Left cardiac atrium (tissue), 4 donors: ENCODE measurements at regions not wholly inside any gene's neighbourhood (a gene's known extent, or its start where the extent isn't known, plus 50 kb on each side); places are given as distances from the start of the nearest gene placed in this dataset.

Experiments used
- ATAC-seq, 2 donors: fragments of 200-7000 bp; cut with Tn5 transposase; one replicate each; pipeline ENCODE4 v1.9.1; 2020; ENCODE audit warnings: mild to moderate bottlenecking in 2 of 2, moderate library complexity in 2 of 2
- DNase-seq: peaks from one replicate; pipeline ENCODE4 v3.0.0-alpha.2; 2020
- intact Hi-C, 2 donors: fragments of 100-400 bp; cut with DNase I; formaldehyde crosslinking; loops; one replicate each; pipeline versions ENCODE4 v1.14.1 to v1.15.1; 2022 to 2023
- donor health status: DM: no; HTN: yes; CAD: no.
- donor health status: DM: no; HTN: yes; CAD: no; lungs with severe emphysema.
- donor health status: DM: yes; HTN: yes; CAD: no.
- donor health status: Dilated cardiomyopathy.

DNA sequence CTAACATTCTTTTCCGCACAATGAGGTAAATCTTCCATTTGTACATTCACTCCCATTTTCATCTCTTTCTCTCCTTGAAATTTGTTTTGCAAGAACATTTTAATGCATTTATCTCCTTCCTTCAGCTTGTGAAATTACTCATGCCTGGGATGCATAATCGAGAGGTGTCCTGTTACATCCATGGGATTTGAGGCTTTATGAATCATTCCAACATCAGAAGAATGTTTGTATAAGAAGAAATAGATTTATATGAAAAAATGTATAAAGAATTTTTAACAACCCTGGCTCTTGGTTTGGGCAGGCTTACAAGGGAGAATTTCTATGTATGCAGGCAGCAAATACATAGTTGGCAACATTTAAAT is 93.2 kb upstream of the MBNL1 start:
- no peak for DNase-seq
- ATAC-seq = peak in 1 of 2 donors; percentile 73
- intact Hi-C loops = no loop called here

DNA sequence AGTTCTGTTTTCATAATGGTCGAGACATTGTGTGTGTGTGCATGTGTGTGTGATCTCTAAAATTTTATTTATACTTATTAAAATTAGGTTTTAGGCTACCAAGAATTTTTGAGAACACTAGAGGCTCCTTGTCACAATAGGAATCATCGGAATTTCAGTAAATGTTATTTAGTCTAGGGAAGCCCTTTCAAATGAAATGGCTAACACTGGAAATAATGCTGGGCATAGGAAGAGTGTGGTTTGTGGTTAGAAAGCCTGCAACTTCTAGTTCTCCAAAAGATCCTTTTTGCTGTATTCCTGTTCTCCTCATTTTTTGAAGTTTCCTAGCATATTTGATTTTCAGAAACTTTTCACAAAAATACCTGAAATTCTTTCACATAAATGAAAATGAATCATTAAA is 92.5 kb upstream of the MBNL1 start:
- DNase-seq = no peak
- ATAC-seq = no peak
- intact Hi-C loops = no loop called here

DNA sequence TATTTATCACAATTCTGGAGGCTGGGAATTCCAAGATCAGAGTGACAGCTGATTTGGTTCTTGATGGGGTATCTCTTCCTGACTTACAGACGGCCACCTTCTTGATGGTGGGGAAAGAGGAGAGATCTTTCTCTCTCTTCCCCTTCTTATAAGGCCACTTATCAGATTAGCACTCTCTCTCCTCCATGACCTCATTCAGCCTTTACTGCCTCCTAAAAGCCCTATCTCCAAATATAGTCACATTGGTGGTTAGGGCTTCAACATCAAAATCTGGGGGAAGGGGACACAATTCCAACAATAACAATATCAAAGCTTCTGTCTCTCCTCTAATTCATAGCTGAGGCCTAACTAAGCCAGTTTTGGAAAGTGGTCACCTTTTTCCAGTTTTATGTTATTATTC is 91.7 kb upstream of the MBNL1 start:
- intact Hi-C loops = no loop called here
- ATAC-seq = no peak
- no peak for DNase-seq

DNA sequence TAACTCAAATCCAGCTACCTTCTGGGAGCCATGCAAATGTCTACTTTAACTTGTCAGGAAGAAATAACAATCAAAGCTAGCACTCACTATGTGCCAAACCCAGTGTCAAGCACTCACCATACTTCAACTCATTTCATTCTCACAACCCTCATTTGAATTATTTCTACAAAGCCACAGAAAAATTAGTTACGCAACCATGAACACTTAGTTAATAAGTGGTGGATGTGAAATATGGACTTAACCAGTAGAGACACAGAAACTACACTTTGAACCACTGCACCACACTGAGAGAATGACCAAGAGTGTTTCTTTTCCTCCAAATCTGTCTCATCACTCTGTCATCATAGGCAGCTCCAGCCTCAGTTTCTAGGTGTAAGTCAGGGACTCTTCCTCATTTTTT is 91.0 kb upstream of the MBNL1 start:
- no peak for DNase-seq
- intact Hi-C loops = no loop called here
- ATAC-seq = no peak

DNA sequence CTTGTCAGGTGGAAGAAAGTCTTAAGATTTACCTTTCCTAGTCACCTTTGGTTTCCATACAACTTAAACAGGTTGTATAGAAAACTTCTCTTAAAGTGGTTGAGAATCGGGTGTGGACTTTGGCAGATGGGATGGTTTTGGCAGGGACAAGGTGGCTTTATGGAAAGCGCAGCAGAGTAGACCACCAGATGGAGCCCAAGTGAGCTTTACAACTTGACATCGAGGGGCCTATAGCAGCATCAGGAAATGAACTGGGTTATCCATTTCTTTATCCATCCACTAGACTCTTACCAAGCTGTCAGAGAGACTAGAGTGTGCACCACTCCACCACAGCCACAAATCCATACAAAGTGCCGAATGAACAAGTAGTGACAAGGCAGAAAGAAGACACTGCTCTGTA is 85.3 kb upstream of the MBNL1 start:
- ATAC-seq = peak; percentile 67 to 79
- intact Hi-C loops = loop anchor here in 1 of 2 donors (5.0 to 10.0 kb wide), 2 partner anchors 261 to 289 kb away; no protein-coding TSS in a partner anchor
- peak; percentile 43 for DNase-seq

DNA sequence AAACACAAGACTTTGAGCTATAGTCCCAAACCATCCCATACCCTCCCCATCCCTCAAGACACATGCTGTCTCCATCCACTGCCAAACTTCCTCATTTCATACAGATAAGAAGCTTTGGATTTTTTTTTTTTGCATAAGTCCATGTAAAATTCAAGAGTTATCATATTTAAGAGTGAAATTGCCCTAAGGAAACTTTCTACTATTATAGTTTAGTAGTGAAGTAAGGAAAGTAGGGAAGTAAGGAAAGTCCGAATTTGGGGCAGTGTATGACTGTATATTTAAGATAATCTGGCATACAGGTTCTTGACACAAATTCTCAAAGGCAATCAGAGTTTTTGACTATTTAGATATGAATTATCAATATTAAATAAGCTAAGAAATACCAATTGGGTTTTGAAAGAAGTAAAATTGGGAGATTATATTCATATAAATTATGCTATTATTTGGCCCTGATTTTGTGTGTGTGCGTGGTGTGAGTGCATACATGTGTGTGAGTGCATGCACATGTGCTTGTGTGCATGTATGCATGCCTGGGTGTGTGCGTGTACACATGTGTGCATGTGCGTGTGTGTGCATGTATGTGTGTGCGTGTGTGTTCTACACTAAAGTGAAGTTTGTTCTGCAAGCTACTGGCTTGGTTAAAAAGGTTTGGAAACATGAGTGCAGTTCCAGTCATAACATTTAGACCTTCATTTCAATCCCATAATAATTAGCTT is 83.6 kb upstream of the MBNL1 start:
- no peak for DNase-seq
- intact Hi-C loops = loop anchor here in 1 of 2 donors (5.0 to 10.0 kb wide), 2 partner anchors 260 to 287 kb away; no protein-coding TSS in a partner anchor
- ATAC-seq = no peak

DNA sequence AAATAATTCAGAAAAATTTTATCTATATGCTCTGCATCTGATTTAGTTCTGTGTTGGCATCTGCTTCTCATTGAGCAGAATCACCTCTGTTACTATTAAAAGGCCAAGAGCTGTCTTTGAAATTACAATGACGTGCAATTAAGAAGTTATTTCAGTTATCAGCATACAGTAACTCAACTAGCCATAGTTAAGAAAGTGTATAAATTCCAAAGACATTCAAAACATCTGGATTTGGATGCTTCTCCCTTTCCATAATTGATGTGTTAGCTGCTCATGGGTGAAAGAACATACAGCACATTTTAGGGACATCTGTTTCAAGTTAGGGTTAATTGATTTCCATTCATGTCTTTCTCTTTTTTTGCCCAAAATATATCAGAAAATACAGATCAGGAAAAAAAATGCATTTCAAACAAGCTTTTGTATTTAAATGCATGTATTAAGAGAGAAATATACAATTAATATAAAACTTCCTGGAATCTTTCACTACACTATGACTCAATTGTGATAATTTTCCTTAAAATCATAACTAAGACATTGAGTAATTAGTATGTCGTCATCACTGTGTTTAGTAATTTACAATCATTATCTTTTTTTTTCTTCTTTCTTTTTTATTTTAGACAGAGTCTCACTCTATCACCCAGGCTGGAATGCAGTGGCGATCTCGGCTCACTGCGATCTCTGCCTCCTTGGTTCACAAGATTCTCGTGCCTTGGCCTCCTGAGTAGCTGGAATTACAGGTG is 82.7 kb upstream of the MBNL1 start:
- intact Hi-C loops = loop anchor here in 1 of 2 donors (10.0 kb wide), 1 partner anchor 259 kb away; no protein-coding TSS in a partner anchor
- ATAC-seq (no peak), DNase-seq (no peak)

DNA sequence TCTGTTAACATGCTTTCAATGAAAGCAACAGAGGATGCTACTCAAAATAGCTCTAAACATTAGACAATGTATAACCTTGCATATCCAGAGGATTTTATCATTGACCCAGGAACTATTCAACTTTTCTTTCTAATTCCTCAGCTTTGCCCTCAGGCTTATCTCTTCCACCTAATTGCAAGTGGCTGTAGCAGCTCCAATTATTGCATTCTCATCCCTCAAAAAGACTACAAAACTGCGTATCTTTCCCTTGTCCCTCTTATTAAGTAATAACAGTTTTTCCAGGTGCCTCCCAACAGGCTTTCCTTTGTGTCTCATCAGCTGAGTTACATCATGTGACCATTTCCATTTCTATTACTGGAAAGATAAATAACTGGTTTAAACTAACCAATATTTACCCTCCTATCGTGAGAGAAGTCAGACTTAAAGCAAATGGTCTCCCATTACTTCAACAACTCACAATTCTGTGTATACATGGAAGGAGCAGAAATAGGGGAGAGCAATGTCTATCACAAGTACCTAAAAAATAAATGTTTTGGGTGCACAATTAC is 78.0 kb upstream of the MBNL1 start:
- intact Hi-C loops = no loop called here
- ATAC-seq (no peak), DNase-seq (no peak)

DNA sequence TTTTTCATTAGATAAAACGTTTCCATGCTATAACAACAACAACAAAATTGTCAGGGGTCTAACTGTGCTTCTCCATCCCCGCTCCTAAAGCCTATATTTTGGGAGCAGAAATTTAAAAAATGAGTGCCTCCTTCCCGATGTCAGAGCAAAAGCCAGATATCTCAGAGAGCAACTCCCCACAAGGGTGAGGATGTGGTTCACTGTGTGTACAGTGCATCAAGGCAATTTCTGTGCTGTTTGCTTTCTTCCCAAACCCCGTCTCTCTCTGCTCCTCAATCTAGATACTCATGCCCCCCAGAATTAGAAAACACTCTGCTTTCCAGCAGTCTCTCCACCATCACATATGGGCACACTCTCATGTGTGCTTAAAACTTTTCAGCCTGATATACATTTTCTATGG is 76.7 kb upstream of the MBNL1 start:
- DNase-seq (no peak), ATAC-seq (no peak)
- intact Hi-C loops = no loop called here

DNA sequence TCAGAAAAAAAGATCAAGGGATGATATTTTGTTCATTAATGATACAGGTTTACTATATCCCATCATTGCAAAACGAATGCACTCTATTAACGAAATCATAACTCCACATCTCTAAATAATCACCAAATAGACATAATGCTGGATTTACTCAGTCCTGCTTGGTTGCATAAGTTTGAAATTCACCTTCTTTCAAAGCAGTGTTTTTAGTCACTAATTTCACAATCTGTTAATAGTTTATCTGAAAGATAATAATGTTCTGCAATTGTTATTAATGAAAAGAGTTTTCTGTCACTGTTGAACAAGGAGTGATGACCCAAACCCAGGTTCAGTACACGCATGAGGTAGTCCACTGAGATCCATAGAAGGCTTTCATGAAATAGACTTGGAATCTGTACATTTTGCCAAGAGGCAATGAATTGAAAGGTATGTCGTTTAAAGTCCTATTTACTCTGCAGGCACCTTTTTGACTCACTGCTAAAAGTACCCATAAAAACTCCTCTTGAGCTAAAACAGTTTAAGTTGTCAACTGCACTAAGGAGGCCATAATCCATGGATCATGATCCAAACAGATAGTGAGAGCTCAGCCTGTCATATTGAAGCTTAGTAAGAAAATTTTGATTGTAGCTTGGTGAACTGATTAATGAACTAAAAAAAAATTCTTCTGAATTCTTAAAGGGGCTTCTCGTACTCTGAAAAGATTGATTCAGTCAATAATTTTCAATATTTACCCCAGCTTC is 75.6 kb upstream of the MBNL1 start:
- no peak for ATAC-seq
- DNase-seq = no peak
- intact Hi-C loops = no loop called here

DNA sequence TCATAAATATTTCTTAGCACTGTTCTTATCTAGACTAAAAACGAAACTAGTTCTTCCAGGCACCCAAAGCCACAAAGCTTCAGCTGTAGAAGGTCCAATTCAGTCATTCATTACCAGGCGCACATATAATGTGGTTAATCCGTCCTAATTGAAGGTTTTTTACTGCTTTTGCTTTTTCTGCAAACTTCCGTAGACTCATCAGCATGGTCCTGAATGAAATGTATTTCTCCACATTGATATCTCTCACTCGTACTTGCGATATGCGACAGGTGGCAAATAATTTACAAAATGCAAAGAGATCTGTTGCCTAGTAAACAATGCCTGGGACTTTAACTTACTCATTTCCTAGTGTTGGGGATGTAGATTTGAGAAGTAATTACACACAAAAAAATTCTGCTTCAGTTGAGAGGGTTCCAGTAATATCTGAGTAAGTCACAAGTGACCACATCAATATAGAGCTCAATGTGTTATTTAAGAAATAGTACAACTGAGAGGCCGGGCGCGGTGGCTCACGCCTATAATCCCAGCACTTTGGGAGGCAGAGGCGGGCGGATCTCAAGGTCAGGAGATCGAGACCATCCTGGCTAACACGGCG is 75.0 kb upstream of the MBNL1 start:
- DNase-seq = no peak
- peak in 1 of 2 donors; percentile 71 for ATAC-seq
- intact Hi-C loops = no loop called here

DNA sequence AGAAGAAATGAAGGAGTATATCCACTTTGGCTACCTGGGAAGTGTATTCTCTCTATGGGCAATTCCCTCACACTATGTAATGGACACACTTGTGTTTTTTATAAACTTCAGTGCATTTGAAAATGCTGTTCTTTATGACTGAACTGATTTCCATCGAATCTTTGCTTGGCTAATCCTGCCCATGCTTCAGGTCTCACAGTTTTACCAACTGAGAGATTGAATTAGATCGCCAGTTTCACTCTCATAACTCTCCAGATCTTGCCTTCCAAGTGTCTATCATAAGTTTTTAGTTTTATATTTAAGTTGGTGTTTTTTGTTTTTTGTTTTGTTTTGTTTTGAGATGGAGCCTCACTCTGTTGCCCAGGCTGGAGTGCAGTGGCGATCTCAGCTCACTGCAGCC is 73.5 kb upstream of the MBNL1 start:
- intact Hi-C loops = no loop called here
- ATAC-seq (no peak), DNase-seq (no peak)

DNA sequence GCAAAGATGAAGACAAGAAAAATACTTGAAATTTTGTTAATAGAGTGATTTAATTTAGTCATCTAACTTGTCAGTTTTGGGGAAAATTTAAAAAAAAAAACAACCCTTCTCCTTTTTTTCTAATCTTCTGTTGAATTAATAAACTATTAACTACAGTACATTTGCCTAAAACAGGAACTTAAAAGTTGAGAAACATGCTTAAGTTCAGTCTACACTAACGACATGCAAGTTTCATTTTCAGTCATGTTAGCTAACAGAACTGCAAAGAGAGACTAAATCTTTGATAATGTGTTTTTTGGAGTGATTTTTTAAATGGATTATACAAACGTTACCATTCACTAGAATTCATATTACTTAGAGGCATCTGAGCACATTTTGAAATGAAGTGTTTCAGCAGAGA is 71.9 kb upstream of the MBNL1 start:
- DNase-seq (no peak), ATAC-seq (peak in 1 of 2 donors; percentile 44)
- intact Hi-C loops = no loop called here

DNA sequence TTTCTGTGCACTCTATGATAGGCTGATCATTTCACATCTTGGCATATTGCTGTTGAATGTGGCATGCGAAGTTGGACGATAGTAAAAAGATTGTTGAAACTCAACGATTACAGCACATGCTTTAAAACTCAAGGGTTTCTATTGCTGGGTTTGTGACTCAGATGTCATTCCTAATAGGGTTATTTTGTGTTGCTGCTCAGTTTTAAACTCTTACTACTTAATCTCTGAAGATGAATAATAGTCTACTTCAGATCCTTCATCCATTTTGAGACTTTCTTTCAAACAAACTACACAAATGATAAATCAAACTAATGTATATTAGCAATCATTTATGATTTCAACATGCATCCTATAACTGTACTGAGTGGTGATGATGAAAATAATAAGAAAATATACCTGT is 71.3 kb upstream of the MBNL1 start:
- intact Hi-C loops = no loop called here

DNA sequence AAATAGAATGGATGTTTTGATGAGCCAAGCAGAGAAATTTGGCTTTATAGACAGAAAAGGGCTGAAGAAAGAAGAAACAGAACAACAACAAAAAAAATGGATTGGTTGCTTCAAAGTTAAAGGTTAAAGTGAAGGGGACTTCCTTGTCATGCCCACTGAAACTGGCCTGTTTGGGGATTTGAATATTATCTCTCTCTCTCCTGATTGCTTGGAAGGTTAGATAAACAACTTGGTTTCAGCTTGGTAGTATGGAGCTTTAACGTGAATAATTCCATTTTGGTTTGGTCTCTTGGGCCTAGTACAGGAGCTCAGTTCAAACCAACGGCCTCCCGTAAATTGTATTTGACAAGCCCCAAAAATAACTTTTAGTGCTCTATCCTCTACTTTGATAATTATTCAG is 70.8 kb upstream of the MBNL1 start:
- intact Hi-C loops = no loop called here
- DNase-seq = no peak
- ATAC-seq = no peak

More for the DNA sequence above, 71.3 kb upstream of the MBNL1 start:
- DNase-seq (no peak), ATAC-seq (peak; percentile 17 to 37)

DNA sequence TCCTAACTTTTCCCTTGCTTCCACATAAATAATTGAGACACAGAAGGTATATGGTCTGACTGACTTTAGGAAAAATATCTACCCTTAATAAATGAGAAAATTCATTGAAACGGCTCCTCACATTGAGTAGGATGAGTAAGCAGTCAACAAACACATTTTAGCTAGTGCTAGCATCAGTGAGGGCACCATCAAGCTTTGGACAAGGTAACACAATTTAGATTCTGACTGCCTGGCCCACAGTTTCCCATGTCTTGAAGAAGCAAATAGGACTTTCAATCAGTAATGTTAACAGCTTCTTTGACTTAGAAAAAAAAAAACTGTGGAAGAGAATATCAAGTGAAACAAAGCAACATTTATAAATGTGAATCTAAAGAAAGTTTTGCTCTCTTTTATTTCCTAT is 70.1 kb upstream of the MBNL1 start:
- DNase-seq (no peak), ATAC-seq (no peak)
- intact Hi-C loops = no loop called here

DNA sequence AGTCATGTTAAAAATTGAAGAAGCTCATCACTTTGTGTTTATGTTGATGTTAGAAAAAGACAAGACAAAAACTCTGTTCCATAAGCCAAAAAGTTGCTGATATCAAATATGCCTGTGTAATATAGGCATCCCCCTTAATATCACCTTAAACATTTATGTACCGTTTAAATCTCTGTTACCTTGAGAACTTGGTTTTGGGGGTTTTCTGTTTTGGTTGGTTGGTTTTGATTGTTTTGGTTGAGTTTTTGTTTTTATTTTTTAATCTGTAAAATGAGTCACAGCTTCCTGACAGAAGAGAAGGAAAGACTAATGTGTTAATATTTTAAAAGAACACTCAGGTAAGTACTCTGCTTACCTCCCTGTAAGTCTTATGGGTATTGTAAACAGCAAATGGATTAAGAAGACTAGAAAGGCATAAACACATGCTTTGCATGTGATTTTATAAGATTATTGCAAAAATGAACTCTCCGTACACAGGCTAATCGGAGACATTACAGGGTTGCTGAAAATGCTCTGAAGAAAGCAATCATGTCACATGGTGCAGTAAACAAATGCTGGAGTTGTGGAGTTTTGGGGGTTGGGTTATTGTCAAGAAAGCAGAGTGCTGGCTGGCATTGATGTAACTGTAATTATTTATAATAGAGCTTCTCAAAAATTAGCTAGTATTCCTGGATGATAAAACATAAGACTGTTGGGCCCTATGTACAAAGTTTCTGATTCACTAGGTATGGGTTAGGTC is 69.5 kb upstream of the MBNL1 start:
- DNase-seq (no peak), ATAC-seq (peak in 1 of 2 donors; percentile 16)
- intact Hi-C loops = no loop called here

DNA sequence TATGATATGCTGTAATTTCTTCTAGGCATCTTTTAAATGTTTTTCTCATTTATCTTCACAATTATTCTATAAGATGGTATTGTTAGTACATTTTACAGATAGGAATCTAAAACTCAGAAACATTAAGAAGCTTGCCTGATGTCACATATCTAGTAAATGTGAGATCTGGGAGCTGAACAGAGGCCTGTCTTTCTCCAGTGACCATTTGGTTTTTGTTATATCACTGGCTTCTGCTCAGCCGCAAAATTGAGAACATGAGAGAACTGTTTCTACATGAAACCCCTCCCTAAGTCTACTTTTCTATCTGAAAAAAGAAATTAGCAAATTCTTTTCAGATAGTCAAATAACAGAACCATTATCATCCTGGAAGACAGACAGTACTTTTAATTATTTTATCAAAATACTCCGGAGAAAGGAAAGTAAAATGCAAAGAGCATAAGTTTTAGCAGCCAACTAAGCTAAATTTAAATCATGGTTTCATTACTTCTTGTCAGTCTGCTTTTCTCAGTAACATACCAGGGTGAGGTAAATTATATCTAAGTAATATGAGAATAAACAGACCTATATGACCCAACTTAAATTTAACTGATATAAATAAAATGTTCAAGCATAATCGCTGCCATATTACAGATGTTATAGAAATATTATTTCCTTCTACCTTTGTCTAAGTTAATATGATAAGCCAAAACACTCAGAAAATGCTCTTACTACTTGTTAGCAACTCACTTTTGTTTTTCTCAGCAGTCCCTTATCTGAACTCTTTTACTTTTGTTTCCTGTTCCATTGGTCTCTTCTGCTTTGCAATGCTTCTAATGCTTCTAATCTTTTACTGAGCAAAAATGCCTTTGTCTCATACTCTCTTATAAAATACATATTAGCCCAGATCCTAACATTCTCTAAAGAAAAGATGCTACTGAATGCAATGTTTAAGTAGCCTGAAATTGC is 68.0 kb upstream of the MBNL1 start:
- no peak for DNase-seq
- ATAC-seq = peak in 1 of 2 donors; percentile 40
- intact Hi-C loops = no loop called here
